Common myeloid progenitor, CD34-positive (primary cell): ENCODE measurements at regions not wholly inside any gene's neighbourhood (a gene's known extent, or its start where the extent isn't known, plus 50 kb on each side); places are given as distances from the start of the nearest gene placed in this dataset.
A peak's percentile ranks its signal among the peaks of the same experiment; 100 is the strongest.
"Not testable (repeated sequence)": the region's sequence is repeated elsewhere in the genome, so short reads cannot be mapped to it uniquely, and the experiment has no call there.

Source experiments
- CTCF ChIA-PET: fragments of 350-600 bp; sonication (Branson Sonifier 250); formaldehyde crosslinking; loops from one replicate; lab custom pipeline; 2021; ENCODE audit warnings: antibody characterized with exemption; lab: Charles Lee
- POLR2A ChIA-PET: fragments of 350-600 bp; sonication (Branson Sonifier 250); formaldehyde crosslinking; loops from one replicate; lab custom pipeline; 2021; ENCODE audit warnings: antibody characterized with exemption; lab: Charles Lee
- DNase-seq, 3 donors: peaks; one replicate each; pipeline versions ENCODE4 v3.0.0 to v3.0.0-alpha.2; 2013
- H3K27ac ChIP-seq, 2 experiments: 1 replicate in 1 of 2; 2 replicates in 1 of 2; pipeline ENCODE4 v1.7.0; 2013; ENCODE audit warnings: inconsistent platforms in 2 of 2, low read length in 2 of 2, mild to moderate bottlenecking in 2 of 2, low read depth in 1 of 2, moderate library complexity in 1 of 2; ENCODE audit not compliant: severe bottlenecking in 2 of 2, insufficient read depth in 1 of 2, poor library complexity in 1 of 2
- H3K27me3 ChIP-seq, 5 experiments: replicated peaks in 2 of 5; 1 replicate in 3 of 5; 2 replicates in 2 of 5; pipeline versions ENCODE4 v1.6.1 to v1.7.0; 2013; ENCODE audit warnings: low read length in 4 of 5, mild to moderate bottlenecking in 2 of 5, moderate library complexity in 2 of 5, inconsistent platforms in 1 of 5; ENCODE audit not compliant: insufficient read depth in 5 of 5, control insufficient read depth in 4 of 5
- H3K36me3 ChIP-seq, 4 experiments: 1 replicate in 2 of 4; 2 replicates in 2 of 4; pipeline versions ENCODE4 v1.6.1 to v1.7.0; 2013; ENCODE audit warnings: low read length in 3 of 4, control low read depth in 1 of 4, mild to moderate bottlenecking in 1 of 4; ENCODE audit not compliant: control insufficient read depth in 4 of 4, insufficient read depth in 4 of 4
- H3K4me1 ChIP-seq, 4 experiments: 1 replicate in 3 of 4; 2 replicates in 1 of 4; pipeline versions ENCODE4 v1.6.1 to v1.7.1; 2013; ENCODE audit warnings: low read length in 3 of 4, mild to moderate bottlenecking in 3 of 4, control low read depth in 1 of 4, inconsistent platforms in 1 of 4, moderate library complexity in 1 of 4; ENCODE audit not compliant: control insufficient read depth in 4 of 4, insufficient read depth in 4 of 4; ENCODE audit errors: control extremely low read depth in 1 of 4
- H3K4me3 ChIP-seq, 7 experiments: 1 replicate in 4 of 7; 2 replicates in 3 of 7; pipeline versions ENCODE4 v1.5.1 to v1.7.0; 2013; ENCODE audit warnings: mild to moderate bottlenecking in 7 of 7, low read length in 6 of 7, moderate library complexity in 6 of 7, inconsistent platforms in 2 of 7, low read depth in 2 of 7, control low read depth in 1 of 7; ENCODE audit not compliant: insufficient read depth in 4 of 7, control insufficient read depth in 1 of 7; ENCODE audit errors: extremely low read depth in 1 of 7
- H3K9me3 ChIP-seq, 5 experiments: 1 replicate in 4 of 5; 2 replicates in 1 of 5; pipeline versions ENCODE4 v1.6.1 to v1.7.1; 2013; ENCODE audit warnings: low read length in 4 of 5, mild to moderate bottlenecking in 2 of 5, inconsistent platforms in 1 of 5, low read depth in 1 of 5, moderate library complexity in 1 of 5; ENCODE audit not compliant: control insufficient read depth in 4 of 5, insufficient read depth in 2 of 5; ENCODE audit errors: control extremely low read depth in 1 of 5
- WGBS: methylation state at CpG from one replicate; pipeline ENCODE4 v1.1.5; 2013; ENCODE audit not compliant: insufficient coverage; 5-methylcytosine and 5-hydroxymethylcytosine counted together

- no peaks in the 10 kb centered on the region for H3K36me3 ChIP-seq
- H3K27me3 ChIP-seq = no peaks in the 10 kb centered on the region
- ChIA-PET CTCF (no interaction called here), POLR2A (no interaction called here)
- H3K4me3 ChIP-seq = no peak overlapping the region
- DNase-seq = peak in 1 of 3 donors; percentile 5
- no CpG with 5 or more reads among the region's 1 CpG for WGBS
- peaks cover 4 to 14% (median 9%) of the 10 kb centered on the region in 4 experiments for H3K4me1 ChIP-seq
- no peak overlapping the region for H3K27ac ChIP-seq
- H3K9me3 ChIP-seq = peaks cover 0 to 5% (median 0%) of the 10 kb centered on the region in 5 experiments
These were observed 173.4 kb downstream of the NDUFS4 start for GRCh38 chr5:53733853-53734252.

DNA sequence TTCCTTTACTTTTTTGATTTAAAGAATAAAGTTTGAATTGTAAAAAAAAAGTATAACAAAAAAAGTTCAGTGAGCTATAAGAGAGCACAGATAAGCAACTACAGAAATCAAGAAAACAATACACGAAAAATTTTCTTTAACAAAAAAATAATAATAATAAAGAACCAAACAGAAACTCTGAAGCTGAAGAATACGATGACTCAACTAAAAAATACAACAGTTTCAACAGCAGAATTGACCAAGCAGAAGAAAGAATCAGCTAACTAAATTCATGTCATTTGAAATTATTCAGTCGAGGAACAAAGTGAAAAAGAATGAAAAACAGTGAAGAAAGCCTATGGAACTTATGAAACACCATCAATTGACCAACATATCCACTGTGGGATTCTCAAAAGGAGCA is 177.7 kb downstream of the NDUFS4 start:
- ChIA-PET CTCF (interaction anchor here (1.0 kb wide), 1 partner anchor 22 kb away, joined by 3 read pairs; no protein-coding TSS in a partner anchor), POLR2A (no interaction called here)
- H3K4me1 ChIP-seq = peaks cover 0 to 2% (median 0%) of the 10 kb centered on the region in 4 experiments
- H3K9me3 ChIP-seq = no peaks in the 10 kb centered on the region
- H3K27ac ChIP-seq = no peak overlapping the region
- no peak overlapping the region for H3K4me3 ChIP-seq
- WGBS = no CpG with 5 or more reads among the region's 3 CpGs
- no peaks in the 10 kb centered on the region for H3K36me3 ChIP-seq
- no peak for DNase-seq
- no peaks in the 10 kb centered on the region for H3K27me3 ChIP-seq

DNA sequence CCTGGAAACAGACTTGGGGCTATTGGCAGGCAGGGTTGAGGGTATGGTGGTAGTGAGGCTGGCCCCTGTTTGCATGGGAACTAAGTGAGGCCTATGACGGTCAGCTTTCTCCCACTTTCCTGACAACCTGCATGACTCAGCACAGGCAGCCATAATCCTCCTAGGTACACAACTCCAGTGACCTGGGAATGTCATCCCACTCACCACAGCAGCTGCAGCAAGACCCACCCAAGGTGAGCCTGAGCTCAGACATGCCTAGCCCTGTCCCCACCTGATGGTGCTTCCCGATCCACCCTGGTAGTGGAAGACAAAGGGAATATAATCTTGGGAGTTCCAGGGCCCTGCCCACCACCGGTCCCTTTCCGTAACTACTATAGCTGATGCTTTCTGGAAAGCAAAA is 178.7 kb downstream of the NDUFS4 start:
- Histone ChIP-seq H3K36me3 (no peaks in the 10 kb centered on the region), H3K27ac (no peak overlapping the region), H3K9me3 (no peaks in the 10 kb centered on the region), H3K4me3 (no peak overlapping the region), H3K4me1 (no peaks in the 10 kb centered on the region), H3K27me3 (no peaks in the 10 kb centered on the region)
- POLR2A ChIA-PET = no interaction called here
- CTCF ChIA-PET = no interaction called here
- 96% methylated on average over 4 of the region's 4 CpGs for WGBS
- no peak for DNase-seq

- Histone ChIP-seq H3K27ac (no peak overlapping the region), H3K36me3 (no peaks in the 10 kb centered on the region), H3K4me3 (no peak overlapping the region), H3K4me1 (no peaks in the 10 kb centered on the region), H3K9me3 (peaks cover 0 to 21% (median 6%) of the 10 kb centered on the region in 5 experiments), H3K27me3 (no peaks in the 10 kb centered on the region)
- no CpG with 5 or more reads among the region's 1 CpG for WGBS
- CTCF ChIA-PET = no interaction called here
- no peak for DNase-seq
- POLR2A ChIA-PET = no interaction called here
These were observed 189.2 kb downstream of the NDUFS4 start for GRCh38 chr5:53749621-53750020.

GRCh38 chr5:53752282-53752681 is 191.8 kb downstream of the NDUFS4 start:
- H3K36me3 ChIP-seq, DNase-seq, H3K4me3 ChIP-seq, CTCF ChIA-PET, H3K4me1 ChIP-seq, H3K27ac ChIP-seq, POLR2A ChIA-PET, H3K27me3 ChIP-seq: not testable (repeated sequence)
- WGBS = 97% methylated on average over 5 of the region's 7 CpGs
- peaks cover 0 to 21% (median 6%) of the 10 kb centered on the region in 5 experiments for H3K9me3 ChIP-seq

DNA sequence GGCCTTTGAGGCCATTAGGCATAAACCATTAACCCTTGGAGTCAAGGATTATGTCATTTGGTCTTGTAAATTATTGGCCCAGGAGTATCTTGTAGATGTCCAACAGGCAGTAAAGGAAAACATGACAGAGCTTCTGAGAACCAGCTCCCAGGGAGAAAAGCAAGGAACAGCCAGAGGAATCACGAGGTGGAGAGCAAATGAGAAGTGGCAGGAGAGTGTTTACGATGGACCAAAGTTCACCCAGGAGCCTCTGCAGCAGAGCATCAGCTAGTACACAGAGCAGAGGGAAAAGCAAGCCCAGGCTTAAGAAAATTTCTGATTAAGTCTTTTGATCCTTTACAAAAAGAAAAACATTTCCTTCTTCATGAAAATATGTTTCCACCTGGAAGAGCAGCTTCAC is 206.2 kb downstream of the NDUFS4 start:
- no peaks in the 10 kb centered on the region for H3K4me1 ChIP-seq
- H3K27me3 ChIP-seq = no peaks in the 10 kb centered on the region
- H3K36me3 ChIP-seq = no peaks in the 10 kb centered on the region
- 71% methylated on average over 2 of the region's 2 CpGs for WGBS
- CTCF ChIA-PET = no interaction called here
- H3K27ac ChIP-seq = no peak overlapping the region
- POLR2A ChIA-PET = no interaction called here
- DNase-seq = no peak
- H3K9me3 ChIP-seq = peaks cover 0 to 4% (median 0%) of the 10 kb centered on the region in 5 experiments
- H3K4me3 ChIP-seq = no peak overlapping the region

GRCh38 chr5:53777864-53778618 is 217.6 kb downstream of the NDUFS4 start:
- Histone ChIP-seq H3K9me3 (no peaks in the 10 kb centered on the region), H3K4me1 (peaks cover 0 to 3% (median 3%) of the 10 kb centered on the region in 4 experiments), H3K36me3 (no peaks in the 10 kb centered on the region), H3K4me3 (no peak overlapping the region), H3K27me3 (no peaks in the 10 kb centered on the region), H3K27ac (no peak overlapping the region)
- 97% methylated on average over 3 of the region's 5 CpGs for WGBS
- CTCF ChIA-PET = interaction anchor here (1.0 kb wide), 1 partner anchor 17 kb away, joined by 5 read pairs; no protein-coding TSS in a partner anchor
- DNase-seq = no peak
- POLR2A ChIA-PET = no interaction called here
